ENCODE measurements at regions not wholly inside any gene's neighbourhood (a gene's known extent, or its start where the extent isn't known, plus 50 kb on each side); places are given as distances from the start of the nearest gene placed in this dataset.

DNA sequence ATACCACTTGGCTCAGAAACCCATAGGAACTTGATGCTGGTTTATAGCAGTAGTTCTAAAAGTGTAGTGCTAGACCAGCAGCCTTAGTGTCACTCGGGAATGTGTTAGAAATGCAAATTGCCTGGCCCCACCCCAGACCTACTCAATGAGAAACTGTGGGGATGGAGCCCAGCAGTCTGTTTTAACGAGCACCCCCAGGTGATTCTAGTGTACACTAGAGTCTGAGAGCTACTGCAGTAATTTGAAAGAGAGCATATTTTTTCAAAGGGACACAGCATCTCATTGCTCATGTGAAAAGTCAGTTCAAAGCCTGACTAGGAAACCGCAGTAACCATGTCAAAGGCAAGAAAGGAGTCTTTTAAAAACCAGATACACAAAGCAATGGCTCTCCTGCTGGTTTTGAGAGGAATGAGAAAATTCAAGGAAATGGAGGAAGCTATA lies 313.4 kb downstream of the SQOR start:
- Histone ChIP-seq H3K27ac (ENCODE audit: low read depth, low read length, poor library complexity, severe bottlenecking) (no peak overlapping the region), H3K9me2 (ENCODE audit: insufficient read depth, low read length) (no peaks in the 10 kb centered on the region), H3K4me1 (ENCODE audit: insufficient read depth, low read length, poor library complexity, severe bottlenecking) (no peaks in the 10 kb centered on the region), H3K4me2 (ENCODE audit: low read length) (no peak overlapping the region), H3K79me2 (ENCODE audit: insufficient read depth, low read depth, low read length) (no peaks in the 10 kb centered on the region), H3K4me3 (ENCODE audit: low read depth, low read length, poor library complexity, severe bottlenecking) (no peak overlapping the region), H3K36me3 (ENCODE audit: insufficient read depth, low read length) (no peaks in the 10 kb centered on the region), H4K20me1 (ENCODE audit: insufficient read depth, low read length) (no peaks in the 10 kb centered on the region), H3K9me3 (ENCODE audit: low read length) (no peaks in the 10 kb centered on the region), H2AFZ (ENCODE audit: low read length) (no peak overlapping the region)
- TF ChIP-seq EZH2phosphoT487 (IDR thresholded peaks at IDR 0.05; ENCODE audit: borderline replicate concordance, low read depth, low read length), result no peak
- TF ChIP-seq, protein P1, sequence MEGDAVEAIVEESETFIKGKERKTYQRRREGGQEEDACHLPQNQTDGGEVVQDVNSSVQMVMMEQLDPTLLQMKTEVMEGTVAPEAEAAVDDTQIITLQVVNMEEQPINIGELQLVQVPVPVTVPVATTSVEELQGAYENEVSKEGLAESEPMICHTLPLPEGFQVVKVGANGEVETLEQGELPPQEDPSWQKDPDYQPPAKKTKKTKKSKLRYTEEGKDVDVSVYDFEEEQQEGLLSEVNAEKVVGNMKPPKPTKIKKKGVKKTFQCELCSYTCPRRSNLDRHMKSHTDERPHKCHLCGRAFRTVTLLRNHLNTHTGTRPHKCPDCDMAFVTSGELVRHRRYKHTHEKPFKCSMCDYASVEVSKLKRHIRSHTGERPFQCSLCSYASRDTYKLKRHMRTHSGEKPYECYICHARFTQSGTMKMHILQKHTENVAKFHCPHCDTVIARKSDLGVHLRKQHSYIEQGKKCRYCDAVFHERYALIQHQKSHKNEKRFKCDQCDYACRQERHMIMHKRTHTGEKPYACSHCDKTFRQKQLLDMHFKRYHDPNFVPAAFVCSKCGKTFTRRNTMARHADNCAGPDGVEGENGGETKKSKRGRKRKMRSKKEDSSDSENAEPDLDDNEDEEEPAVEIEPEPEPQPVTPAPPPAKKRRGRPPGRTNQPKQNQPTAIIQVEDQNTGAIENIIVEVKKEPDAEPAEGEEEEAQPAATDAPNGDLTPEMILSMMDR (conservative IDR thresholded peaks at IDR 0.05; ENCODE audit: low read length), result no peak
- BruUV-seq (replicated peaks), result no TSS peak
- CTCF ChIA-PET (ENCODE audit: unreplicated experiment), result no interaction called here
- POLR2A ChIA-PET, result no interaction called here
- intact Hi-C loops (cut with micrococcal nuclease; ENCODE audit: unreplicated experiment), result loop anchor here (10.0 kb wide), 1 partner anchor 243 kb away; no protein-coding TSS in a partner anchor
- no peak for DNase-seq (ENCODE audit: low spot score)

DNA sequence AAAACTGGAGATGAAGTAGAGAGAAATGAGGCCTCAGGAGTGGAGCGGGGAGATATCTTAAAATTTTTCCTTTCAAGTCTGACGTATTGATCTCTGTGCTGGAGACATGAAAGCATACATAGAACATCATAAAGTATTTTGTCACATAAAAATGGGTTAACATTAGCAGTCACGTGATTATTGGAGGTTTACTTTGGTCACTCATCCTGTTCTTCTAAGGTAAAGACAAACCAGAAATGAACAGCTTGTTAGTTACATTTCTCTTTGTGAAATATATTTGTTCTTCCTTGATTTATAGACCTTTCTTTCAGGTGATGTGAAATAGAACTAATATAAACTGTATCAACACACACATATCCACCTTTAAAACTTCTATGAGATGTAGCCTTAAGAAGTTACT lies 324.1 kb downstream of the SQOR start:
- H3K4me2 ChIP-seq (ENCODE audit: low read length), result no peak overlapping the region
- TF ChIP-seq, protein P1 (conservative IDR thresholded peaks at IDR 0.05; ENCODE audit: low read length), result no peak
- no peak for TF ChIP-seq EZH2phosphoT487 (IDR thresholded peaks at IDR 0.05; ENCODE audit: borderline replicate concordance, low read depth, low read length)
- intact Hi-C loops (cut with micrococcal nuclease; ENCODE audit: unreplicated experiment), result no loop called here
- H3K36me3 ChIP-seq (ENCODE audit: insufficient read depth, low read length), result no peaks in the 10 kb centered on the region
- H3K4me1 ChIP-seq (ENCODE audit: insufficient read depth, low read length, poor library complexity, severe bottlenecking), result no peaks in the 10 kb centered on the region
- H3K4me3 ChIP-seq (ENCODE audit: low read depth, low read length, poor library complexity, severe bottlenecking), result no peak overlapping the region
- no peaks in the 10 kb centered on the region for H3K9me2 ChIP-seq (ENCODE audit: insufficient read depth, low read length)
- H3K9me3 ChIP-seq (ENCODE audit: low read length), result no peaks in the 10 kb centered on the region
- no peaks in the 10 kb centered on the region for H3K79me2 ChIP-seq (ENCODE audit: insufficient read depth, low read depth, low read length)
- no peak for DNase-seq (ENCODE audit: low spot score)
- BruUV-seq (replicated peaks), result no TSS peak
- H2AFZ ChIP-seq (ENCODE audit: low read length), result no peak overlapping the region
- ChIA-PET CTCF (ENCODE audit: unreplicated experiment) (no interaction called here), POLR2A (interaction anchor here (0.6 kb wide), 1 partner anchor 39 kb away, joined by 3 read pairs; no protein-coding TSS in a partner anchor)
- no peak overlapping the region for H3K27ac ChIP-seq (ENCODE audit: low read depth, low read length, poor library complexity, severe bottlenecking)
- H4K20me1 ChIP-seq (ENCODE audit: insufficient read depth, low read length), result no peaks in the 10 kb centered on the region

DNA sequence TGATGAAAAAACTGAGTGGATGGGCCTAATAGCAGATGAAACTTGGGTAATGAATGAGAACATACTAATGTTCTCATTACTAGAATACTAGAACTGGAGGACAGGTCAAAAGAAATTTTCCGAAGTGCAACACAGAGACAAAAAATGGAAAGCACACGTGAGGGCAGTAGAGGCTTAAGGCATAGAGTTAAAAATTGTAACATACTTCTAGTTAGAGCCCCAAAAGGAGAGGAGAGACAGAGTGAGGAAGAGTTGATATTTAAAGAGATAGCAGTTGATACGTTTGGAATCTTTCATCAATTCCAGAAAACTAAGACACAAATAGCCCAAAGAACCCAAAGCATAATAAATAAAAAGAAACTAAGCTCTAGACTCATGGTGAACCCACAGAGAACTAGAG lies 327.9 kb downstream of the SQOR start:
- Histone ChIP-seq H4K20me1 (ENCODE audit: insufficient read depth, low read length) (no peaks in the 10 kb centered on the region), H3K9me2 (ENCODE audit: insufficient read depth, low read length) (no peaks in the 10 kb centered on the region), H2AFZ (ENCODE audit: low read length) (no peak overlapping the region), H3K27ac (ENCODE audit: low read depth, low read length, poor library complexity, severe bottlenecking) (no peak overlapping the region), H3K79me2 (ENCODE audit: insufficient read depth, low read depth, low read length) (no peaks in the 10 kb centered on the region), H3K36me3 (ENCODE audit: insufficient read depth, low read length) (no peaks in the 10 kb centered on the region), H3K4me3 (ENCODE audit: low read depth, low read length, poor library complexity, severe bottlenecking) (no peak overlapping the region), H3K4me2 (ENCODE audit: low read length) (no peak overlapping the region), H3K9me3 (ENCODE audit: low read length) (no peaks in the 10 kb centered on the region), H3K4me1 (ENCODE audit: insufficient read depth, low read length, poor library complexity, severe bottlenecking) (no peaks in the 10 kb centered on the region)
- no peak for DNase-seq (ENCODE audit: low spot score)
- BruUV-seq (replicated peaks), result no TSS peak
- TF ChIP-seq, protein P1 (conservative IDR thresholded peaks at IDR 0.05; ENCODE audit: low read length), result no peak
- no peak for TF ChIP-seq EZH2phosphoT487 (IDR thresholded peaks at IDR 0.05; ENCODE audit: borderline replicate concordance, low read depth, low read length)
- intact Hi-C loops (cut with micrococcal nuclease; ENCODE audit: unreplicated experiment), result no loop called here
- POLR2A ChIA-PET, result interaction anchor here (0.6 kb wide), 1 partner anchor 257 kb away, joined by 7 read pairs; no protein-coding TSS in a partner anchor
- CTCF ChIA-PET (ENCODE audit: unreplicated experiment), result no interaction called here

All from OCI-LY7 (cell line).